RWPE2 (cell line): ENCODE measurements at regions not wholly inside any gene's neighbourhood (a gene's known extent, or its start where the extent isn't known, plus 50 kb on each side); places are given as distances from the start of the nearest gene placed in this dataset.

ENCODE experiments used
- ATAC-seq: fragments of 200-7000 bp; cut with Tn5 transposase; 3 replicates; pipeline ENCODE4 v1.9.1; 2021; ENCODE audit warnings: low read depth
- DNase-seq: peaks from one replicate; pipeline ENCODE4 v3.0.0-alpha.2; 2020; ENCODE audit warnings: low spot score
- H3K27ac ChIP-seq: fragments of 450-650 bp; 2 replicates; pipeline ENCODE4 v1.5.1; 2017; ENCODE audit warnings: mild to moderate bottlenecking; ENCODE audit not compliant: poor library complexity, severe bottlenecking
- H3K27me3 ChIP-seq: fragments of 250-450 bp; sonication (Bioruptor Pico); 2 replicates; pipeline ENCODE4 v1.5.1; 2021; ENCODE audit warnings: mild to moderate bottlenecking, moderate library complexity; ENCODE audit not compliant: insufficient read depth, poor library complexity, severe bottlenecking
- H3K36me3 ChIP-seq: fragments of 250-450 bp; sonication (Bioruptor Pico); 2 replicates; pipeline ENCODE4 v1.5.1; 2020; ENCODE audit warnings: low read depth, mild to moderate bottlenecking, moderate library complexity
- H3K4me1 ChIP-seq: fragments of 250-450 bp; sonication (Bioruptor Pico); 2 replicates; pipeline ENCODE4 v1.5.1; 2021; ENCODE audit warnings: mild to moderate bottlenecking, moderate library complexity; ENCODE audit not compliant: insufficient read depth, poor library complexity, severe bottlenecking
- H3K4me3 ChIP-seq: fragments of 250-450 bp; sonication (Bioruptor Pico); 2 replicates; pipeline ENCODE4 v1.5.1; 2021; ENCODE audit warnings: mild to moderate bottlenecking, moderate library complexity; ENCODE audit not compliant: severe bottlenecking
- H3K9me3 ChIP-seq: fragments of 250-450 bp; sonication (Bioruptor Pico); 2 replicates; pipeline ENCODE4 v1.5.1; 2021; ENCODE audit warnings: mild to moderate bottlenecking, moderate library complexity; ENCODE audit not compliant: severe bottlenecking
- CTCF ChIP-seq: fragments of 450-650 bp; IDR thresholded peaks from one replicate; pipeline ENCODE4 v1.5.1; 2017; ENCODE audit warnings: mild to moderate bottlenecking, moderate library complexity; ENCODE audit not compliant: poor library complexity, severe bottlenecking

- no peak for TF ChIP-seq CTCF
- no peak for DNase-seq
- Histone ChIP-seq H3K27me3 (no peaks in the 10 kb centered on the region), H3K36me3 (no peaks in the 10 kb centered on the region), H3K4me3 (no peak overlapping the region), H3K27ac (no peak overlapping the region), H3K9me3 (no peaks in the 10 kb centered on the region), H3K4me1 (no peaks in the 10 kb centered on the region)
- no peak for ATAC-seq
Measured at GRCh38 chr18:63042351-63042750, 277.2 kb downstream of the BCL2 start.

- Histone ChIP-seq H3K4me1 (no peaks in the 10 kb centered on the region), H3K27me3 (no peaks in the 10 kb centered on the region), H3K4me3 (no peak overlapping the region), H3K27ac (no peak overlapping the region), H3K9me3 (no peaks in the 10 kb centered on the region), H3K36me3 (no peaks in the 10 kb centered on the region)
- DNase-seq = no peak
- ATAC-seq = no peak
- no peak for TF ChIP-seq CTCF
Measured at GRCh38 chr18:63040788-63041410, 278.7 kb downstream of the BCL2 start.

- no peaks in the 10 kb centered on the region for H3K36me3 ChIP-seq
- no peak for TF ChIP-seq CTCF
- DNase-seq (no peak), ATAC-seq (no peak)
- no peak overlapping the region for H3K27ac ChIP-seq
- no peaks in the 10 kb centered on the region for H3K9me3 ChIP-seq
- no peaks in the 10 kb centered on the region for H3K4me1 ChIP-seq
- no peaks in the 10 kb centered on the region for H3K27me3 ChIP-seq
- no peak overlapping the region for H3K4me3 ChIP-seq
Measured at GRCh38 chr18:63037491-63037890, 282.1 kb downstream of the BCL2 start.

GRCh38 chr18:63031375-63031774, 288.2 kb downstream of the BCL2 start:
- H3K27me3 ChIP-seq = no peaks in the 10 kb centered on the region
- H3K4me3 ChIP-seq = no peak overlapping the region
- ATAC-seq = no peak
- no peaks in the 10 kb centered on the region for H3K36me3 ChIP-seq
- H3K4me1 ChIP-seq = no peaks in the 10 kb centered on the region
- no peak overlapping the region for H3K27ac ChIP-seq
- no peak for DNase-seq
- no peaks in the 10 kb centered on the region for H3K9me3 ChIP-seq
- no peak for TF ChIP-seq CTCF
